ENCODE measurements at regions not wholly inside any gene's neighbourhood (a gene's known extent, or its start where the extent isn't known, plus 50 kb on each side); places are given as distances from the start of the nearest gene placed in this dataset.
"Not testable (repeated sequence)": the region's sequence is repeated elsewhere in the genome, so short reads cannot be mapped to it uniquely, and the experiment has no call there.

DNA sequence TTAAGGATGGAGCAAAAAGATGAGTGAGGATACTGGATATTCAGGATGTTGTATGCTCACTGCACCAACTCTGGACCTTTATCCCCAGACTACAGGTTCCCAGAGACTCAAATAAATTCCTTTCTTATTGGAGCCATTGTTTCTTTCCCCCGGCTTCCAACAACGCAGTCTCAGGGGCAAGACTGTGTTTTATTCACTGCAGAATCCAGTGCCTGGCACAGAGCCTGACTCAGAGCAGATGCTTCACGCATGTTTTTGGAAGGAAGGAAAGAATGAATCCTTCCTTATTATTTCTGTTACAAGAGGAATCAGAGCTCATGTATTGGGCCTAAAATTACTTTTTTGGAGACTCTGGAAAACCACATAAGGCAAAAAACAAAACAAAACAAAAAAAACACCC, 96.0 kb upstream of the VGLL4 start:
- DNase-seq: peak in 7 of 42 donors; percentile 10 to 35 (median 16)
- intact Hi-C loops (cut with DNase I): no loop called here

DNA sequence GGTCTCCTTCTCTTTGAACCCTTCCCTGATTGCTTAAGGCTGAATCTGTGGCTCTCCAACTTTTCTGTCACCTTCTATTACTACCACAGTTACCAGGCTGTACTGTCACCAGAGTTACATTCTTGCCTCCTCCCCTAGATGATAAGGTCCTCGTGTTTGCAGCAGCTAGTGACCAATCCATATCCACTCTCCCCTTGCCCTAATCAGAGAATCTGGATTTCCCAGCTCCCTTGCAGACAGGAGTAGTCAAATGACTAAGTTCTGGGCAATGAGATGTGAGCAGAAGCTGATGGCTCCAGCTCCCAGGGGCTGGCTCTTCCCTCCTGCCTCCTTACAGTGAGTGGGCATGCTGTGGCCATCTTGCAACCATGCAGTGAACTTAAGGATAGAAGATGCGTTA, 95.4 kb upstream of the VGLL4 start:
- DNase-seq: no peak
- intact Hi-C loops (cut with DNase I): no loop called here

- intact Hi-C loops (cut with DNase I): no loop called here
- DNase-seq: no peak
Measured at GRCh38 chr3:11737742-11738141, 94.0 kb upstream of the VGLL4 start.

- intact Hi-C loops (cut with DNase I): no loop called here
- DNase-seq: no peak
Measured at GRCh38 chr3:11736136-11736833, 92.6 kb upstream of the VGLL4 start.

DNA sequence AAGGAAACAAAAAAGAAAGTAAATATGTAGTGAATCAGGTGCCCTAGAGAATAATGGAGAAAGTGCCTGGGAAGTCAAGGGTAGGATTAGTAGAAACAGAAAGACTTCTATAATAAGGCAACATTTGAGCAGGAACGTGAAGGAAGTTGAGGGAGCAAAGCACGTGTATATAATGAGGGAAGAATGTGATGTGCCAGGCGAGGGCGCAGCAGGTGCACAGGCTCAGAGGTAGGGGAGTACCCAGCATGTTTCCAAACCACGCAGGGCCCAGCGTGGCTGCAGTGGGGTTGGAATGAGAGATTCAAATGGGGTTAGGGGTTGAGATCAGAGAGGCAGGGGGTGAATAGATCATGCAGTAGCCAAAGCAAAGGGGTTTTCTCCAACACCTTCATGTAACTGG, 91.9 kb upstream of the VGLL4 start:
- intact Hi-C loops (cut with DNase I): no loop called here
- no peak for DNase-seq

DNA sequence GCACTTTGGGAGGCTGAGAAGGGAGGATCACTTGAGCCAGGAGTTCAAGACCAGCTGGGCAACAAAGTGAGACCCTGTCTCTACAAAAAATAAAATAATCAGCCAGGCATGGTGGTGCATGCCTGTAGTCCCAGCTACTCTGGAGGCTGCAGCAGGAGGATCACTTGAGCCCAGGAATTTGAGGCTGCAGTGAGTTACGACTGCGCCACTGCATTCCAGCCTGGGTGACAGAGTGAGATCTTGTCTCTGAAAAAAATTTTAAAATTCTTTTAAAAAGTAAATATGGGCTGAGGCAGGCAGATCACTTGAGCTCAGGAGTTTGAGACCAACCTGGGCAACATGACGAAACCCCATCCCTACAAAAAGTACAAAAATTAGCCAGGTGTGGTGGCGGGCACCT, 91.4 kb upstream of the VGLL4 start:
- intact Hi-C loops (cut with DNase I); DNase-seq: not testable (repeated sequence)

DNA sequence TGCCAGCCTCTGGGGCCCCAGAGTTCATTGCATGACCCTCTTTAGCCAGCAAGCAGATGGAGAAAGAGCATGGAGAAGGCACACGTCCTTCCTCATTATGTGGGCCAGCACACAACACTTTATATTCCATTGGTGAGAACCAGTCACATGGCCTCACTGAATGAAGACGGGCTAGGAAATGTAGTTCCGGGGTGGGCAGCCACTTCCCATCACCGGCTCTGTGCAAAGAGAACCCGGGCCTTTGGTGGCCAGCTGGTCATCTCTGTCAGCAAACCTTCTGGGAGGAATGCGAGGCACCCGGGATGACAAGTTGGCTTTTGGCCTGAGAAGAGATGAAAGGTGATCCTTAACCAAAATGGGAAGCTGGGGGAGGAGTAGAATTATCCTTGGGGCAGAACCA, 90.2 kb upstream of the VGLL4 start:
- DNase-seq: no peak

GRCh38 chr3:11727207-11727606, 83.5 kb upstream of the VGLL4 start:
- intact Hi-C loops (cut with DNase I): no loop called here
- no peak for DNase-seq

More for the DNA sequence above, 90.2 kb upstream of the VGLL4 start:
- intact Hi-C loops (cut with DNase I): no loop called here

GRCh38 chr3:11726146-11726545, 82.4 kb upstream of the VGLL4 start:
- intact Hi-C loops (cut with DNase I): no loop called here
- DNase-seq: no peak

DNA sequence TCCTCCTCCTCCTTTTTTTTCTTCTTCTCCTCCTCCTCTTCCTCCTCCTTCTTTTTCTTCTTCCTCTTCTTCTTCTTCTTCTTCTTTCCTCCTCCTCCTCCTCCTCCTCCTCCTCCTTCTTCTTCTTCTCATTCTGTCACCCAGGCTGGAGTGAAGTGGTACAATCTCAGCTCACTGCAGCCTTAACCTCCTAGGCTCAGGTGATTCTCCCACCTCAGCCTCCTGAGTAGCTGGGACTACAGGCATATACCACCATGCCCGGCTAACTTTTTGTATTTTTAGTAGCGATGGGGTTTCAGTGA, 81.6 kb upstream of the VGLL4 start:
- DNase-seq; intact Hi-C loops (cut with DNase I): not testable (repeated sequence)

GRCh38 chr3:11724615-11725339, 81.1 kb upstream of the VGLL4 start:
- intact Hi-C loops (cut with DNase I): no loop called here
- DNase-seq: no peak

GRCh38 chr3:11721479-11721878, 77.8 kb upstream of the VGLL4 start:
- intact Hi-C loops (cut with DNase I): no loop called here
- no peak for DNase-seq

GRCh38 chr3:11720917-11721411, 77.2 kb upstream of the VGLL4 start:
- DNase-seq: no peak
- intact Hi-C loops (cut with DNase I): no loop called here

- intact Hi-C loops (cut with DNase I): no loop called here
- peak; percentile 11 to 82 (median 56) for DNase-seq
Measured at GRCh38 chr3:11720304-11720898, 76.7 kb upstream of the VGLL4 start.

DNA sequence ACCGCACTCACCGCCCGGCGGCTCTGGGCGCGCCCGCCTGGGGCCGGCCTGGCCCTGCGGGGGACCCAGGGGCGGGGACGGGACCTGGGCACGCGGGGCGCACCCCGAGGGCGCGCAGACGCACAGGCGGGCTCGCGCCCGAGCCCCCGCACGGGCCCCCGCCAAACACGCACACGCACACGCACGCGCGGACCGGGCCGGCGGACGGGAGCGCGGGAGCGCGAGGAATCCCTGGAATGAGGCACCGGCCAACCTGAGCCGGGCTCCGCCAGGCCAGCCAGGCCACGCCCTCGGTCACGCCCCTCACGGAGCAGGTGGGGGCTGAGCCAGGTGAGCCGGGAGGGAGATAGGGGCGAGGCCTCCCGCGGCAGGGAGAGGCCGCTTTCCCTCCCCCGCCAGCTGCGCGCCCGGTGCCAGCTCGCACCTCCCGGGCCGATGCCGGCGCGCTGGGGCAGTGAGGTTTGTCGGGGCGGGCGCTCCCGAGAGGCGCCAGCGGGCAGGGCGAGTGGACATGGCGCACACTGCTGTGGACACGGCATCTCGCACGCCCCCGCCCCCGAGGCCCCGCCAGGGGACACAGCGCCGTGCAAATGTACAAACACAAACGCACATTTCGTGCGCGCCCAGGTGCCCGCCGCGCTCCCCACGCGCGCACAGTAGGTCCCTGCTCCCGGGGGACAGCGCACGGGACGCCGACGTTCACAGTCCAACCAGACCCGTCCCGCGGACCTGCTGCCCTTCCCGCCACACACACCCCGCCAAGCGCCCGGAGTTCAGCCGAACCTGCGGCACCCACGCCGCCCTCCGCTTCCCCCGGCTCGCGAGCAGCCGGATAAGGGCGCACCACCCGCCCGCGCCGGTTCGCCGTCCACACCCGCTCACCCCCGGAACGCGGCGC, 75.9 kb upstream of the VGLL4 start:
- DNase-seq: peak; percentile 49 to 95 (median 85)
- intact Hi-C loops (cut with DNase I): no loop called here

GRCh38 chr3:11718637-11719405, 75.1 kb upstream of the VGLL4 start:
- DNase-seq: peak in 40 of 42 donors; percentile 11 to 71 (median 38)
- intact Hi-C loops (cut with DNase I): no loop called here

DNA sequence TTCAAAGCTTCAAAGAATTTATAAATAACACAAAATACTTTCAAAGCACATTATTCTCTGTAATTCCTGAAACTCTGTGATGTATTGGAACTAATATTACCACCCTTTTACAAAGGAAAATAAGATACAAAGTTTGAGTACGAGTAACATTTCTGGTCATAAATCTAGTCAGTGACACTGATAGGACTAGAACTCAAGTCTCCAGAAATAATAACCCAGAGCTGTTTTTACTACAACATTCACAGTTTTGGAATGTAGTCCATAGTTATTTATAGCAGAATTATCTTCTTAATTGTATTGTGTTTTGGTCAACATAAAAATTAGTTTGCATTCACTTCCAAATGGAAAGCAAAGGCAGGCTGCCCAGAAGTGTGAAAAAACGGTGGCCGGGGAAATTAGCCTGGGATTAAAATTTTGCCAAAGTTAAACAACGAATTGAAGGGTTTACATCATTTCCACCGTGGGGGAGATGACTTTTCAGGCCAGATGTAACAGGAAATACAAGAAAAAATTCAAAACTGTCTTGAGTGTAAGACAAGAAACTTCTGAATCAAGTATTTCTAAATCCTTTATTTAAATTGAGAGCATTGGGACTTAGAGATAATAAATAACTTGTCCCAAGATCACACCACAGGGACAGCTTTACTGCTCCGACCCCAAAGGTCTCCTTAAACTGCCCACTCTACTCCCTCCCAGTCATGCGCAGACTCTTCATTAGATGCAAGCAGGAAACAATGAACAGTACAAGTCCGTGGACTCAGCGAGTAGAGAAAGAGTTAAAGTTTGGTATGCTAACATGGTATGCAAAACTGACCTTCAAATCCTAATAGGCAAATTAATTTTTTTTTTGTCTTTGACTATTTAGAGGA, 74.3 kb upstream of the VGLL4 start:
- intact Hi-C loops (cut with DNase I): no loop called here
- no peak for DNase-seq

- intact Hi-C loops (cut with DNase I): no loop called here
- DNase-seq: no peak
Measured at GRCh38 chr3:11717301-11717700, 73.6 kb upstream of the VGLL4 start.
